ENCODE measurements at regions not wholly inside any gene's neighbourhood (a gene's known extent, or its start where the extent isn't known, plus 50 kb on each side); places are given as distances from the start of the nearest gene placed in this dataset.

- no peak for DNase-seq (ENCODE audit: extremely low read depth in 1 of 11, low read depth in 9 of 11, low spot score in 4 of 11)
These were observed 290.0 kb upstream of the JAG1 start for GRCh38 chr20:10963717-10964266.

GRCh38 chr20:10965936-10966470, 292.2 kb upstream of the JAG1 start:
- no peak for DNase-seq (ENCODE audit: extremely low read depth in 1 of 11, low read depth in 9 of 11, low spot score in 4 of 11)

- DNase-seq (ENCODE audit: extremely low read depth in 1 of 11, low read depth in 9 of 11, low spot score in 4 of 11), result no peak
These were observed 296.3 kb upstream of the JAG1 start for GRCh38 chr20:10970109-10970508.

GRCh38 chr20:10971096-10971495, 297.3 kb upstream of the JAG1 start:
- DNase-seq (ENCODE audit: extremely low read depth in 1 of 11, low read depth in 9 of 11, low spot score in 4 of 11), result no peak

- DNase-seq (ENCODE audit: extremely low read depth in 1 of 11, low read depth in 9 of 11, low spot score in 4 of 11), result no peak
These were observed 298.5 kb upstream of the JAG1 start for GRCh38 chr20:10972219-10972860.

GRCh38 chr20:10976051-10976450, 302.3 kb upstream of the JAG1 start:
- DNase-seq (ENCODE audit: extremely low read depth in 1 of 11, low read depth in 9 of 11, low spot score in 4 of 11), result no peak

- DNase-seq (ENCODE audit: extremely low read depth in 1 of 11, low read depth in 9 of 11, low spot score in 4 of 11), result no peak
These were observed 304.4 kb upstream of the JAG1 start for GRCh38 chr20:10978019-10978702.

GRCh38 chr20:10978713-10979112, 304.9 kb upstream of the JAG1 start:
- peak in 4 of 11 donors; percentile 31 to 42 (median 37) for DNase-seq (ENCODE audit: extremely low read depth in 1 of 11, low read depth in 9 of 11, low spot score in 4 of 11)

- DNase-seq (ENCODE audit: extremely low read depth in 1 of 11, low read depth in 9 of 11, low spot score in 4 of 11), result no peak
These were observed 308.9 kb upstream of the JAG1 start for GRCh38 chr20:10982692-10983091.

- DNase-seq (ENCODE audit: extremely low read depth in 1 of 11, low read depth in 9 of 11, low spot score in 4 of 11), result no peak
These were observed 310.5 kb upstream of the JAG1 start for GRCh38 chr20:10984294-10984693.

- DNase-seq (ENCODE audit: extremely low read depth in 1 of 11, low read depth in 9 of 11, low spot score in 4 of 11), result no peak
These were observed 311.1 kb upstream of the JAG1 start for GRCh38 chr20:10984913-10985312.

- DNase-seq (ENCODE audit: extremely low read depth in 1 of 11, low read depth in 9 of 11, low spot score in 4 of 11), result no peak
These were observed 311.7 kb upstream of the JAG1 start for GRCh38 chr20:10985536-10985935.

GRCh38 chr20:10986586-10986985, 312.8 kb upstream of the JAG1 start:
- no peak for DNase-seq (ENCODE audit: extremely low read depth in 1 of 11, low read depth in 9 of 11, low spot score in 4 of 11)

GRCh38 chr20:10987651-10988383, 314.0 kb upstream of the JAG1 start:
- no peak for DNase-seq (ENCODE audit: extremely low read depth in 1 of 11, low read depth in 9 of 11, low spot score in 4 of 11)

GRCh38 chr20:10990625-10991382, 317.0 kb upstream of the JAG1 start:
- no peak for DNase-seq (ENCODE audit: extremely low read depth in 1 of 11, low read depth in 9 of 11, low spot score in 4 of 11)

GRCh38 chr20:10992731-10993130, 318.9 kb upstream of the JAG1 start:
- no peak for DNase-seq (ENCODE audit: extremely low read depth in 1 of 11, low read depth in 9 of 11, low spot score in 4 of 11)

GRCh38 chr20:10994991-10995700, 321.3 kb upstream of the JAG1 start:
- DNase-seq (ENCODE audit: extremely low read depth in 1 of 11, low read depth in 9 of 11, low spot score in 4 of 11), result no peak

- DNase-seq (ENCODE audit: extremely low read depth in 1 of 11, low read depth in 9 of 11, low spot score in 4 of 11), result no peak
These were observed 324.7 kb upstream of the JAG1 start for GRCh38 chr20:10998476-10998875.

All from renal cortex interstitium (tissue), 11 donors.